Stimulated activated CD4-positive, alpha-beta T cell treated with anti-CD3 and anti-CD28 coated beads, TNF-alpha, amount 100 ng/mL, for 1 hour (primary cell): ENCODE measurements at regions not wholly inside any gene's neighbourhood (a gene's known extent, or its start where the extent isn't known, plus 50 kb on each side); places are given as distances from the start of the nearest gene placed in this dataset.
"Not testable (repeated sequence)": the region's sequence is repeated elsewhere in the genome, so short reads cannot be mapped to it uniquely, and the experiment has no call there.

Source experiments
- DNase-seq, 3 donors: peaks; one replicate each; pipeline ENCODE4 v3.0.0-alpha.2; 2020; ENCODE audit warnings: low read depth in 3 of 3, low spot score in 1 of 3

DNA sequence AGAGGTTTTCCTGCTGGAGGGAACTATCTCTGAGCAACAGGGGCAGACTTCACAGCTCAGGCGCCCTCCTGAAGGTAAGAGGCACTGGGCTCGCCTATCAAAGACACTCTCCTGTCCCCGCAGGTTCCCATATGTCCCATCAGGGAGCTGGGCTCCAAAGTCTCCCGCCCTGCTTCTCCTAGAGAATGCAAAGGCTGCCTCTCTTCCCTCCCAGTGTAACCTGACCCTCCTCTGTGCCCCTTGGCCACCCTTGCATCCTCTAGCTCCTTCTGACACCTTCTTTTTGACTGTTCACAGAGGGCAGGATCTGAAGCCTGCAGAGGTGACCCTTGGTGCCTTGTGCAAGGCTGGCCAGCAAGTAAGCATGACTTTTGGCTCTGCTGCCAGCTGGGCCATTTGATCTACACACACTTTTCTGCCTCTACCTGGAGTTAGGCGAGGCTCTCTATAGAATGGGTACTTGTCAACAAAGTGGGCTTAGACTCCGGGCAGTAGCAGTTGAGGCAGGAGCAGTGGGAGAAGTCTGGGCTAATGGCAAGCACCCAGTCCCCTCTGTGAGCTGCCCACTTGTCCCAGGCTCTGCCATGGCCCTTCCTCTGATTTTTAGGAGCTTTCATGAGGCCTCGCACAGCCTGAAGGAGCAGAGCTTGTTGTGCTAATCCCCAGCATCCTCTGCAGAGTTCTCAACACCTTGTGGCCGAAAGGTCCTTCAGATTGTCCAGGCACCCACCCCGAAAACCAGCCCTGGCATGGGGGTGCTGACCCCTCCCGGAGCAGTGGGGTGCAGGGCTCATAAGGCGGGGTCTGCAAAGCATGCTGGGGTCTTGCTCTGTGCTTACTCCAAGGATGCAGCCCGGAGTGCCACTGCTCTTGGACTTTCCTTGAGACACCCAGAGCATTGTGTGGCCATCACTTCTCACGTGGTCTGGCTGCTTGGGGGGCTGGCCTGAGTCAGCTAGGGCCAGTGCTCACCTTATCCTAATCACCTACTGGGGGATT, 122.9 kb downstream of the METRNL start:
- DNase-seq, result no peak

DNA sequence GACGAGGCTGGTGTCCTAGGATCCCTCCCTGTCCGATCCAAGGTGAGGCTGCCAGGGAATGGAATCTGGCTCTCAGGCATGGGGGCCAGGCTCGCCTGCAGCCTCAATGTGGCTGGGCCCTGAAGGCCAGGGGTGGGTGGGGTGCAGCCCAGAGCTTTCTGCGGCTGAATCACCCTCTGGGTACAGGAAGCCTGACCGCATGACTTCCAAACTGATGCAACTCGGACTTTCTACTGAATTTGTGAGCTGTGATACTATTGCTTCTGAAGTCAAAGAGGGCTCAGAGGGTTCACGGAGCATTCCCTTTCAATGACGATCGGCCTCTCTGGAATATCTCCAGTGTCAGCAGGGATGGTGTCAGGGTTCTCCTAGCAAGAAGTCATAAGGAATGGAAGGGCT, 123.7 kb downstream of the METRNL start:
- no peak for DNase-seq

DNA sequence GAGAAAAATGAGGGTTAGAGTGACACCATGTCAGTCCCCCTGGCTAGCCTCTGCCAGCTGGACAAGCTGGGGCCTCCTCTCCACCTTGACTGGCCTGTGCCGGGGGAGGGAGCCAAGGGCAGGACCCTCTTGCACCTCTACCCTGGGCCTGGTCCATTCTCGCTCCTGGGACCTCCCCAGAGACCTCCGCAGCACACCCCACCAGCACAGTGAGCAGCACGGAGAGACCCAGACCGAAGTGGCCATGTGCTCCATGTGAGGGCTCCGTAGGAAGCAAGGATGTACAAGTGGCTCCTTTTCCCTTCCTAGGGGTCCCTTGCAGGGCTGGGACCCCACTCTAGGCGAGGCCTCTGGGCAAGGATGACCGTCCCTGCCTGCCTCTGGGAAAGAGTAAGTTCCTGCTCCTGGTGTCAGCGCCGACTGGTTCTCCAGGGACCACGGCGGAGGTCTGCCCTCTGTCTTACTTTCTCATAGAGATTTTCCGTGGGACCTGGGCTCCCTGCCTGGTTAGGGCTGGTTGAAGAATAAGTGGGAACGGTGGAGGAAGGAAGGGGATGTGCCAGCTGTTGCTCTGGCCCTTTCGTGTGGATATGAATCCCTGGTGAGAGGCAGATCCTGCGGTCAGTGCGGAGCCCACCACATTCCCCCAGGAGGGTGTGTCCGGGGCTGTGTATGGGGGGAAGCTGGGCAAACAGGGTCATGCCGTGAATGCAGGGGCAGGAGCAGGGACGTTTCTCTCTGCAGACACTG, 124.2 kb downstream of the METRNL start:
- no peak for DNase-seq

DNA sequence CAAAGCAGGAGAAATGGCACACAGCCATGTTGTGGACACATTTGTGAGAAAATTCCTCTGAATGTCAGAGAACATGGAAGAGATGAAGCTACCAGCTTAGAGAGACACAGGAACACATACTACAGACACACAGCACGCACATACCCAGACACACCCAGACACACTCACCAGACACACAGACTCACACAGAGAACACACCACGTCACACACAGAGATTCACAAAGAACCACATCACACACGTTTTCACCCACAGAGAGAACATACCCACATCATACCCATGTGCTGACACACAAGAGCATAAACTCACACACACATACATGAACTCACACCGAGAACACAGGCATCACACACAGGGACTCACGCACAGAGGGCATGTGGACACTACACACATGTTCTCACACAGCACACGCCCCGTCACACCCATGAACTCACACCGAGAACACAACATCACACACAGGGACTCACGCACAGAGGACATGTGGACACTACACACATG, 124.9 kb downstream of the METRNL start:
- no peak for DNase-seq

DNA sequence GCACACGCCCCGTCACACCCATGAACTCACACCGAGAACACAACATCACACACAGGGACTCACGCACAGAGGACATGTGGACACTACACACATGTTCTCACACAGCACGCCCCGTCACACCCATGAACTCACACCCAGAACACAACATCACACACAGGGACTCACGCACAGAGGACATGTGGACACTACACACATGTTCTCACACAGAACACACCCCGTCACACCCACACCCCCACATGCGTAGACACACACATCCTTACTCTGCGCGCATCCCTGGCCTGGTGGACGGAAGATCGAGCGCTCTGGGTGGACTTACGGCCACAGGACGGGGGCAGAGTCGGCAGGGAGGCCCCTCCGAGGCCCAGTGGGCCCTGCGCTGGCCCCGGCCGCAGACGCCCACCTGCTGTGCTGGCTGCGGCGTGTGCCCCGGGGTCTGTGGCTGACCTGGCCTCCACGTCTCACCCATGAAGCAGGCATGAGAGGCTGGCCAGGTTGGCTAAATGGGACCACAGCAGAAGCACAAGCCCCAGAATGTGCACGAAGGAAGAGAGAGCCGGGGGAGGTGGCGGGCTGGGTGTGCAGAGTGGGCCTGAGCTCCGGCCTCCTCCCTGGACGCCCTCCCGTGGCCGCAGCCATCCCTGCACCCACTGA, 125.5 kb downstream of the METRNL start:
- DNase-seq, result not testable (repeated sequence)

DNA sequence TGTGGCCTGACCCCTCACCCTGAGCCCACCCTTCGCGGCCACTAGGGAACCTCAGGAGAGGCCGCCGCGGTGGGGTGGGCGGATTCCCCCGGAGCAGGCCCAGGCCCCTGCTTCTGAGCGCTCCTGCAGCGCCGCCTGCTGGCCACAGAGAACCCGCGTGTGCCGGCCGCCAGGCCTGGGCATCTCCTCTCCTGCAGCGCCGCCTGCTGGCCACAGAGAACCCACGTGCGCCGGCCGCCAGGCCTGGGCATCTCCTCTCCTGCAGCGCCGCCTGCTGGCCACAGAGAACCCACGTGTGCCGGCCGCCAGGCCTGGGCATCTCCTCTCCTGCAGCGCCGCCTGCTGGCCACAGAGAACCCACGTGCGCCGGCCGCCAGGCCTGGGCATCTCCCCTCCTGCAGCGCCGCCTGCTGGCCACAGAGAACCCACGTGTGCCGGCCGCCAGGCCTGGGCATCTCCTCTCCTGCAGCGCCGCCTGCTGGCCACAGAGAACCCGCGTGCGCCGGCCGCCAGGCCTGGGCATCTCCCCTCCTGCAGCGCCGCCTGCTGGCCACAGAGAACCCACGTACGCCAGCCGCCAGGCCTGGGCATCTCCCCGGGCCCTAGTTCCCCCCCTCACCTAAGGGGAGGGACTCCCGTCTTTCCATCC, 126.1 kb downstream of the METRNL start:
- peak in 2 of 3 donors; percentile 8 to 53 for DNase-seq

DNA sequence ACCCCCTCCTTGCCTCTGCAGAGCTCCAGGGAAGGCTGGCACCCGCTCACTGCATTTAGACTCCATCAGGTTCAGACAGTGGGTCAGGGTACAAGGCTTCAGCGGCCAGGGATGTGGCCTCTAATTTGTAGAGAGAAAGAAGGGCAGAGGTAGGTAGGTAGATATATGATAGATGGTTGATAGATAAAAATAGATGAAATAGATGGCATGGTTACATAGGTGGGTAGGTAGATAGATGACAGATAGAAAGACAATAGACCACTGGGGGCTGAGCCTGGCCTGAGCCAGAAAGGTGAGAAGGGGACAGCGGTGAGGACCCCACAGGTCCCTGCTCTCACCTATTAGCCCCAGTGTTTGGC, 126.6 kb downstream of the METRNL start:
- DNase-seq, result not testable (repeated sequence)

DNA sequence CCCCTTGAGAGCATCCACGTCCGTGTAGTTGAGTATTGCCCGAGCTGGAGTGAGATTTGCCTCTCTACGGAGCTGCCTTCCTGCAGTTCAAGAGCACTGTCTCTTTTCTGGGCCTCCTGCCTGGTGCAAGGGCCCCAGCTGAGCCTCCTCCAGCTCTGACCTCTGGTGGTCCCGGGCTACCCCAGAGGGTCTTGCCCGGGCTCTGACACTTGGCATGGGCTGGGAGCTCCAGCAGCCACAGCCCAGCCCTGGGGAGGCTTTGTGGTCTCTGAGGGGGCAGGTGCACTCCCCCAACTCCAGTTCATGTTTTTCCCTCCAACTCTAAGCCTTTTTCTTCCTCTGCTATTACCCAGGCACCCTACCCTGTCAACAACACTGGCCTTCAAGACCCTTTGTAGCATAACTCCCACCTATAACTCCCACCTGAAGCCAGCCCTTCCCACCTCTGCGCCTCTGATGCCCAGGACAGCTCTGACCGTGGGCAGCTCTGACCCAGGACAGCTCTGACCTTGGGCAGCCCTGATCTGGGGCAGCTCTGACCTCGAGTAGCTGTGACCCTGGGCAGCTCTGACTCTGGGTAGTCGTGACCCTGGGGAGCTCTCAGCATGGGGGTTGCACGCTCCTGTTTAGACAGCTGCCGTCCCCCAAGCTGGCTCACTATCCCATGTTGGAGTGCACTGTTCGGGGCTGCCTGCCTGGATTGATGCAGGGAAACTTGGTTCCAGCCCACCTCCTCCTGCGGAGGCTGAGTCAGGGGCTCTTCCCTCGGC, 127.6 kb downstream of the METRNL start:
- not testable (repeated sequence) for DNase-seq

DNA sequence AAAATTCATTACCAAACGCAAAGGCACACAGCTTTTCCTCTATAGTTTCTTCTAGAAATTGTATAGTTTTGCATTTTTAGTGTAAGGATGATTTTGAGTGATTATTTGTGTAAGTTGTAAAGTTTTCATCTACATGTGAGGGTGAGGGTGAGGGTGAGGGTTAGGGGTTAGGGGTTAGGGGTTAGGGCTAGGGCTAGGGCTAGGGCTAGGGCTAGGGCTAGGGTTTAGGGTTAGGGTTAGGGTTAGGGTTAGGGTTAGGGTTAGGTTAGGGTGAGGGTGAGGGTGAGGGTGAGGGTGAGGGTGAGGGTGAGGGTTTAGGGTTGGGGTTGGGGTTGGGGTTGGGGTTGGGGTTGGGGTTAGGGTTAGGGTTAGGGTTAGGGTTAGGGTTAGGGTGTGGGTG, 167.6 kb downstream of the METRNL start:
- not testable (repeated sequence) for DNase-seq
